Bronchial epithelial cell (primary cell): ENCODE measurements at regions not wholly inside any gene's neighbourhood (a gene's known extent, or its start where the extent isn't known, plus 50 kb on each side); places are given as distances from the start of the nearest gene placed in this dataset.

Experiments used
- DNase-seq: peaks from one replicate; pipeline ENCODE4 v3.0.0-alpha.2; 2010; ENCODE audit warnings: low read depth
- FAIRE-seq: peaks from 2 replicates; lab custom pipeline; 2011; peaks lifted over from hg19 to GRCh38; lab: Jason Lieb, UNC
- H3K27me3 ChIP-seq: 2 replicates; pipeline ENCODE4 v1.5.1; 2011; ENCODE audit warnings: low read length; ENCODE audit not compliant: control insufficient read depth, insufficient read depth
- H3K36me3 ChIP-seq: 2 replicates; pipeline ENCODE4 v1.5.1; 2011; ENCODE audit warnings: low read length; ENCODE audit not compliant: control insufficient read depth, insufficient read depth
- H3K4me3 ChIP-seq: 2 replicates; pipeline ENCODE4 v1.5.1; 2011; ENCODE audit warnings: mild to moderate bottlenecking, low read depth, low read length, control low read depth
- TF ChIP-seq, protein P1 (sequence below): IDR thresholded peaks from 2 replicates; pipeline ENCODE4 v1.5.1; 2011; ENCODE audit warnings: mild to moderate bottlenecking, moderate library complexity, low read length, control low read depth, inconsistent platforms; ENCODE audit not compliant: insufficient read depth, severe bottlenecking

DNA sequence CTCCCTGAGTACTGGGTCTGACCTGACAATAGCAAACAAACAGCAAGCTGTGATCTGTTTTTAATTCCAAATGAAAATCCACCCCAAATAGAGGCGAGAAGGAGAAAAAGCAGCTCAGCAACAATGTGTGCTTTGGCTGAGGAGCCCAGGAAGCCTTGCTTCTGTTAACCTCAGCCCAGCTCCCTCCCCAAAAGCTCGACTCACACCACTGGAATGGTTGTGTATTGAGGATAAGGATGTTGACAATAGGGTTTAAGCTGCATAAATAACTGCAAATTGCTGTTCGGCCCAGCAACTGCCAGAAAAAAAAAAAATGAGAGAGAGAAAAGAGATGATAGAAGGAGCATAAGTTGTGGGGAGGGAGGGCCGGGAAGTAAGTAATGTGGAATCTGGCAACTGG is 104.0 kb upstream of the TBC1D5 start:
- no peaks in the 10 kb centered on the region for H3K36me3 ChIP-seq
- no peak overlapping the region for H3K4me3 ChIP-seq
- DNase-seq, result peak; percentile 9
- H3K27me3 ChIP-seq, result no peaks in the 10 kb centered on the region
- TF ChIP-seq, protein P1, sequence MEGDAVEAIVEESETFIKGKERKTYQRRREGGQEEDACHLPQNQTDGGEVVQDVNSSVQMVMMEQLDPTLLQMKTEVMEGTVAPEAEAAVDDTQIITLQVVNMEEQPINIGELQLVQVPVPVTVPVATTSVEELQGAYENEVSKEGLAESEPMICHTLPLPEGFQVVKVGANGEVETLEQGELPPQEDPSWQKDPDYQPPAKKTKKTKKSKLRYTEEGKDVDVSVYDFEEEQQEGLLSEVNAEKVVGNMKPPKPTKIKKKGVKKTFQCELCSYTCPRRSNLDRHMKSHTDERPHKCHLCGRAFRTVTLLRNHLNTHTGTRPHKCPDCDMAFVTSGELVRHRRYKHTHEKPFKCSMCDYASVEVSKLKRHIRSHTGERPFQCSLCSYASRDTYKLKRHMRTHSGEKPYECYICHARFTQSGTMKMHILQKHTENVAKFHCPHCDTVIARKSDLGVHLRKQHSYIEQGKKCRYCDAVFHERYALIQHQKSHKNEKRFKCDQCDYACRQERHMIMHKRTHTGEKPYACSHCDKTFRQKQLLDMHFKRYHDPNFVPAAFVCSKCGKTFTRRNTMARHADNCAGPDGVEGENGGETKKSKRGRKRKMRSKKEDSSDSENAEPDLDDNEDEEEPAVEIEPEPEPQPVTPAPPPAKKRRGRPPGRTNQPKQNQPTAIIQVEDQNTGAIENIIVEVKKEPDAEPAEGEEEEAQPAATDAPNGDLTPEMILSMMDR, result no peak
- FAIRE-seq, result no peak

DNA sequence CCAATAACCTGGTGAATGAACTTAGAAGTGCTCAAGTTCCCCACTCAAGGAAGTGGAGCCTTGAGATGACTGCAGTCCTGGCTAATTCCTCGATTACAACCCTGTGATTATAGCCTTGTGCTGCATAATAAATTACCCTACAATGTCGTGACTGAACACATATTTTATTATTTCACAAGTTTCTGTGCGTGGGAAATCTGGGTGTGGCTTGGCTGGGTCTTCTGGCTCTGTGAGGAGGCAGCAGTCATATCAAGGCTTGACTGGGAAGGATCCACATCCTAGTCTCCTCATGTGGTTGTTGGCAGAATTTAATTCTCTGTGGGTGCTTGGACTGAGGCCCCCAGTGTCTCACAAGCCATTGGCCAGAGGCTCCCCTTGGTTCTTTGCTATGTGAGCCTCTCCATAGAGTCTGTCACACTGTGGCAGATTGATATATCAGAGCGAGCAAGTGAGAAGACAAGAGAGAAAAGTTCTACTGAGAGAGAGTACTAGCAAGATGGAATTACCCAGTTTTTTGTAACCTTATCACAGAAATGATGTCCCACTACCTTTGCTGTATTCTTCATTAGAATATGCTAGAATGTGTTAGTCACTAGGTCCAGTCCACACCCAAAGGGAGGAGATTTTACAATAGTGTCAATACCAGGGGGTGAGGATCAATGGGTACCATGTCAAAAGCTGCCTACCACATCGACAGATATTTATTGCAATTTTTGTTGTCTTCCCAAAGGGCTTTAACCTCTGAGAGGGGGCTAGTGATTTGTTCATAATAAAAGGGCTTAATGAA is 102.8 kb upstream of the TBC1D5 start:
- FAIRE-seq (no peak), DNase-seq (no peak)
- Histone ChIP-seq H3K27me3 (no peaks in the 10 kb centered on the region), H3K36me3 (no peaks in the 10 kb centered on the region), H3K4me3 (no peak overlapping the region)
- TF ChIP-seq, protein P1, result no peak

DNA sequence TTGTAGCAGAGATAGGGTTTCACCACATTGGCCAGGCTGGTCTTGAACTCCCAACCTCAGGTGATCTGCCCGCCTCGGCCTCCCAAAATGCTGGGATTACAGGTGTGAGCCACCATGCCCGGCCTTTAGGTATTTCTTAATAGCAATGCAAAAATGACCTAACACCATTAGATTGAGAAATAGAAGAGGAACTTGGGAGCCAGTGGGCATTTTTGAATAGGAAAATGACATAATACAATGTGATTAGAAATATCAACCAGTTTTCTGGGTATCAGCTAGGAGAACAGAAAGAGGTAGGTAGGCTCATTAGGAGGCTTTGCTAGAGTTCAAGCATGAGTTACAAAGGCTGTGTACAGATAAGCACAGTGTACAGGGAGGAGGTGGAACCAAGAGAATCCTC is 101.8 kb upstream of the TBC1D5 start:
- no peaks in the 10 kb centered on the region for H3K27me3 ChIP-seq
- no peak overlapping the region for H3K4me3 ChIP-seq
- FAIRE-seq, result no peak
- TF ChIP-seq, protein P1, result no peak
- no peaks in the 10 kb centered on the region for H3K36me3 ChIP-seq
- DNase-seq, result no peak

DNA sequence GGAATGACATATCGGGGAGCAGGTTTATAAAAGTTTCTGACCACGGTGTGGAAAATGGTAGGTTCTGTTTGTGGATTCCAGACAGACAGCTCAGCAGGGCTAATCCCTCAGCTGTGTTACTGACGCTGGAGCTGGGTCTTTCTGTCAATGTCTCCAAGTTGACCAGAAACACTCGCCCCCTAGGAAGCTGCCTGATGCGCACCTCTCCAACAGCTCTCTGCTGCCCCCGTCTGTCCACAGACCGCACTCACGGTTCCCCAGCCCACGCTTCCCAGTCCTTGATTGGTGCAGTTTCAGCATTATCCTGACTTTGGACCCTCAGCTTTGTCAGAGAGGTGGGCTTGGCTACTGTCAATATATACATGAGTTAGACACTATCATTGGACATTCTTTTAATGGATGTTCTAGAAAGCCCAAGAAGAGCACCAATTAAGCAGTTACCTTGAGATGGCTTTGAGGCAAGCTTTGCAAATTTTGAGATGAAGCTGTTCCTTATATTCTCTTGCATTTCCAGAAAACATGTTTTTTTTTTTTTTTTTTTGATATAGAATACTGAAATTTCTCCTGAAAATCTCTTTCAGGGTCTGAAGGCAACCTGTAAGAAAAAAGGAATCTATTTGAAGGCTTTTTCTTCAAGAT is 98.9 kb upstream of the TBC1D5 start:
- no peaks in the 10 kb centered on the region for H3K27me3 ChIP-seq
- H3K4me3 ChIP-seq, result no peak overlapping the region
- DNase-seq (peak; percentile 31), FAIRE-seq (peak; percentile 97)
- H3K36me3 ChIP-seq, result no peaks in the 10 kb centered on the region
- TF ChIP-seq, protein P1, result peak; percentile 98

DNA sequence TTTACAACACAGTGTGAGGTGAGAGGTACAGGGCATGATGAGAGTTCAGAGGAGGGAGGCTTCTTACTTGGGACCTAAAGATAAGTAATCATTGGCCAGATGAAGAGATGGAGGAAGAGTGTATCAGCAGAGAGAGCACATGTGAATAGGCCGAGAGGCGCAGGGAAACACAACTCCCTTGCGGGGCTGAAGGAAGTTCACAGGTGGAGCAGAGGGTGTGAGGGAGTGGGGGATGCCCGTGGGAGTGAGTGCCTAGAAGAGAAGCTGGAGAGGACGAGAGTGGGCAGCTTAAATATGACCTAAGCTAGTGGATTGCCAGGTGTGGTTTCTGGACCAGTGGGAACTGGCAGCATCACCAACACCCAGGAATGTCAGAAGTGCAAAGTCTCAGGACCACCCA is 98.2 kb upstream of the TBC1D5 start:
- Histone ChIP-seq H3K4me3 (no peak overlapping the region), H3K27me3 (no peaks in the 10 kb centered on the region), H3K36me3 (no peaks in the 10 kb centered on the region)
- DNase-seq (no peak), FAIRE-seq (no peak)
- TF ChIP-seq, protein P1, result no peak

DNA sequence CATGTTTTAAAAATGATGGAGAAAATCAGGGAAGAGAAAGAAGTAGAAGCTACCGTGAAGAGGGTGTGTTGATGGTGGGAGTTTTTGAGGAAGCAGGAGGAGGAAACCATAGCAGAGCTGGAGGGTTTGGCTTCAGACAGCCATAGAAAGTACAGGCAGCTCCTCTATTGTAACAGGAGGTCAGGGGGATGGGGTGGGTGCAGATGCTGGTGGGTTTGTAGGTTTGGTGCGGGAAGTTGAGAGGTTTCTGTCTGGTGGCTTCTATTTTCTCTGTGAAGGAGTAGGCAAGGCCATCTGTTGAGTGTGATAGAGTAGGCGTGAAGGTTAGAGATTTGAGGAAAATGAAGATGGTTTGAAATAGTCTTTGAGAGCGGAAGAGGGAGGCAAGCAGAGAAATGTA is 97.7 kb upstream of the TBC1D5 start:
- H3K27me3 ChIP-seq, result no peaks in the 10 kb centered on the region
- TF ChIP-seq, protein P1, result no peak
- FAIRE-seq (no peak), DNase-seq (no peak)
- H3K4me3 ChIP-seq, result no peak overlapping the region
- no peaks in the 10 kb centered on the region for H3K36me3 ChIP-seq
